A549 (cell line): ENCODE measurements at regions not wholly inside any gene's neighbourhood (a gene's known extent, or its start where the extent isn't known, plus 50 kb on each side); places are given as distances from the start of the nearest gene placed in this dataset.

ENCODE experiments used
- ATAC-seq, 2 experiments: fragments of 200-7000 bp in 1 of 2; fragments of >200 bp in 1 of 2; cut with Nextera tagmentation in 1 of 2; cut with Tn5 transposase in 1 of 2; 3 replicates each; pipeline versions ENCODE4 v1.8.0 to v1.9.1; 2018 to 2020; ENCODE audit warnings: mild to moderate bottlenecking in 1 of 2, moderate library complexity in 1 of 2
- CTCF ChIA-PET: fragments of 300-600 bp; sonication (Branson Sonifier 250); formaldehyde crosslinking; extraction: SDS; loops from one replicate; lab custom pipeline; 2021; ENCODE audit warnings: antibody characterized with exemption, inconsistent platforms; lab: Yijun Ruan, JAX
- POLR2A ChIA-PET: fragments of 350-600 bp; formaldehyde crosslinking; extraction: SDS; loops from one replicate; lab custom pipeline; 2021; ENCODE audit warnings: antibody characterized with exemption, inconsistent platforms; lab: Yijun Ruan, JAX
- DNase-seq, 2 experiments: peaks; one replicate each; pipeline versions ENCODE4 v3.0.0 to v3.0.0-alpha.2; 2011 to 2016; ENCODE audit warnings: low read depth in 1 of 2, low spot score in 1 of 2
- FAIRE-seq: peaks from 2 replicates; lab custom pipeline; 2011; peaks lifted over from hg19 to GRCh38; lab: Jason Lieb, UNC
- H3K27ac ChIP-seq, 2 experiments: fragments of >200 bp; sonication (Bioruptor Twin); formaldehyde crosslinking; 3 replicates each; pipeline ENCODE4 v1.5.1; 2016 to 2017
- H3K4me1 ChIP-seq: fragments of >200 bp; sonication (Bioruptor Twin); formaldehyde crosslinking; 3 replicates; pipeline ENCODE4 v1.6.1; 2016
- H3K4me2 ChIP-seq: fragments of >200 bp; sonication (Bioruptor Twin); formaldehyde crosslinking; 3 replicates; pipeline ENCODE4 v1.6.1; 2016
- H3K4me3 ChIP-seq: fragments of >200 bp; sonication (Bioruptor Twin); formaldehyde crosslinking; 3 replicates; pipeline ENCODE4 v1.5.1; 2016
- H3K9me3 ChIP-seq: fragments of >200 bp; sonication (Bioruptor Twin); formaldehyde crosslinking; 3 replicates; pipeline ENCODE4 v1.6.1; 2016
- CBX2 ChIP-seq: fragments of 200-600 bp; sonication (generic); IDR thresholded peaks from 2 replicates; pipeline ENCODE4 v1.6.1; 2016; ENCODE audit warnings: low read depth, mild to moderate bottlenecking, borderline replicate concordance
- CEBPB ChIP-seq, 2 experiments: fragments of >200 bp in 1 of 2; sonication (Bioruptor Twin) in 1 of 2; formaldehyde crosslinking in 1 of 2; IDR thresholded peaks; 2 replicates each; pipeline ENCODE4 v1.6.1; 2012 to 2016
- EP300 ChIP-seq, 2 experiments: fragments of >200 bp; sonication (Bioruptor Twin); formaldehyde crosslinking; IDR thresholded peaks; 2 replicates in 1 of 2; 3 replicates in 1 of 2; pipeline ENCODE4 v1.6.1; 2016 to 2017
- FOXS1 ChIP-seq: fragments of 250-450 bp; sonication (Bioruptor Pico); IDR thresholded peaks from 2 replicates; pipeline ENCODE4 v1.5.0; 2020; ENCODE audit warnings: mild to moderate bottlenecking, moderate library complexity
- HES2 ChIP-seq: fragments of >200 bp; sonication (Bioruptor Twin); formaldehyde crosslinking; IDR thresholded peaks from 2 replicates; pipeline ENCODE4 v1.6.1; 2016
- HEYL ChIP-seq: fragments of 250-450 bp; sonication (Bioruptor Pico); IDR thresholded peaks from 2 replicates; pipeline ENCODE4 v1.8.0; 2021; ENCODE audit warnings: mild to moderate bottlenecking, moderate library complexity
- HOXB13 ChIP-seq: fragments of 250-450 bp; sonication (Bioruptor Pico); IDR thresholded peaks from 2 replicates; pipeline ENCODE4 v1.5.0; 2020; ENCODE audit warnings: low read depth, mild to moderate bottlenecking, moderate library complexity
- KDM5A ChIP-seq: fragments of 200-600 bp; sonication (generic); IDR thresholded peaks from 2 replicates; pipeline ENCODE4 v1.6.1; 2016; ENCODE audit warnings: antibody characterized with exemption, mild to moderate bottlenecking
- MAFK ChIP-seq: fragments of 450-650 bp; IDR thresholded peaks from 2 replicates; pipeline ENCODE4 v1.6.1; 2014; ENCODE audit not compliant: partially characterized antibody
- MAZ ChIP-seq: fragments of 150-350 bp; IDR thresholded peaks from 2 replicates; pipeline ENCODE4 v1.6.1; 2014; ENCODE audit warnings: antibody characterized with exemption, low read depth, low read length, borderline replicate concordance
- NFE2L2 ChIP-seq: fragments of 150-350 bp; conservative IDR thresholded peaks from 2 replicates; pipeline ENCODE4 v1.6.1; 2014; ENCODE audit warnings: low read length
- NPAS2 ChIP-seq: fragments of 250-450 bp; sonication (Bioruptor Pico); IDR thresholded peaks from 2 replicates; pipeline ENCODE4 v1.8.0; 2022; ENCODE audit warnings: mild to moderate bottlenecking, moderate library complexity, borderline replicate concordance
- NR3C1 ChIP-seq: fragments of >200 bp; sonication (Bioruptor Twin); formaldehyde crosslinking; IDR thresholded peaks from 3 replicates; pipeline ENCODE4 v1.6.1; 2017
- PBX3 ChIP-seq: IDR thresholded peaks from 2 replicates; pipeline ENCODE4 v1.6.1; 2012
- PHF8 ChIP-seq: fragments of 200-600 bp; sonication (generic); IDR thresholded peaks from 2 replicates; pipeline ENCODE4 v1.6.1; 2016; ENCODE audit warnings: low read depth, mild to moderate bottlenecking, antibody characterized with exemption, moderate library complexity, borderline replicate concordance
- POLR2AphosphoS2 ChIP-seq: conservative IDR thresholded peaks from 2 replicates; pipeline ENCODE4 v1.6.1; 2012; ENCODE audit warnings: low read length, improper control_type of control experiment, inconsistent platforms
- RARB ChIP-seq: fragments of 250-450 bp; sonication (Bioruptor Pico); IDR thresholded peaks from 2 replicates; pipeline ENCODE4 v1.8.0; 2021; ENCODE audit warnings: mild to moderate bottlenecking, moderate library complexity
- RCOR1 ChIP-seq: fragments of 150-350 bp; IDR thresholded peaks from 2 replicates; pipeline ENCODE4 v1.6.1; 2014; ENCODE audit warnings: antibody characterized with exemption, low read length, low read depth
- TP53 ChIP-seq: fragments of 250-450 bp; sonication (Bioruptor Pico); IDR thresholded peaks from 2 replicates; pipeline ENCODE4 v1.5.0; 2021; ENCODE audit warnings: mild to moderate bottlenecking, moderate library complexity
- ZSCAN20 ChIP-seq: fragments of 250-450 bp; sonication (Bioruptor Pico); IDR thresholded peaks from 2 replicates; pipeline ENCODE4 v1.8.0; 2022; ENCODE audit warnings: mild to moderate bottlenecking, moderate library complexity
- whole genome bisulfite sequencing: methylation state at CpG from one replicate; pipeline ENCODE4 v1.1.6; 2017; ENCODE audit errors: missing lambda C conversion rate; 5-methylcytosine and 5-hydroxymethylcytosine counted together
- TF ChIP-seq, protein P1 (sequence below): fragments of >200 bp; sonication (Bioruptor Twin); formaldehyde crosslinking; IDR thresholded peaks from 3 replicates; pipeline ENCODE4 v1.5.1; 2016
- TF ChIP-seq, protein P2 (sequence below): fragments of 150-350 bp; IDR thresholded peaks from 2 replicates; pipeline ENCODE4 v1.6.1; 2014; ENCODE audit warnings: low read depth, mild to moderate bottlenecking, low read length
- TF ChIP-seq, protein P3 (sequence below): fragments of 450-650 bp; IDR thresholded peaks from 2 replicates; pipeline ENCODE4 v1.6.1; 2014; ENCODE audit warnings: antibody characterized with exemption

GRCh38 chr2:6202756-6203155 is 510.6 kb downstream of the SOX11 start:
- Histone ChIP-seq H3K27ac (no peak overlapping the region), H3K4me3 (no peak overlapping the region), H3K9me3 (peaks cover 10% of the 10 kb centered on the region; the same call in 1 of the 3 replicates), H3K4me2 (no peak overlapping the region), H3K4me1 (0 out of 3 replicates have a peak, but pooled peaks cover 4% of the 10 kb centered on the region)
- ATAC-seq (no peak), DNase-seq (no peak), FAIRE-seq (no peak)
- POLR2A ChIA-PET, result no interaction called here
- TF ChIP-seq, protein P1, sequence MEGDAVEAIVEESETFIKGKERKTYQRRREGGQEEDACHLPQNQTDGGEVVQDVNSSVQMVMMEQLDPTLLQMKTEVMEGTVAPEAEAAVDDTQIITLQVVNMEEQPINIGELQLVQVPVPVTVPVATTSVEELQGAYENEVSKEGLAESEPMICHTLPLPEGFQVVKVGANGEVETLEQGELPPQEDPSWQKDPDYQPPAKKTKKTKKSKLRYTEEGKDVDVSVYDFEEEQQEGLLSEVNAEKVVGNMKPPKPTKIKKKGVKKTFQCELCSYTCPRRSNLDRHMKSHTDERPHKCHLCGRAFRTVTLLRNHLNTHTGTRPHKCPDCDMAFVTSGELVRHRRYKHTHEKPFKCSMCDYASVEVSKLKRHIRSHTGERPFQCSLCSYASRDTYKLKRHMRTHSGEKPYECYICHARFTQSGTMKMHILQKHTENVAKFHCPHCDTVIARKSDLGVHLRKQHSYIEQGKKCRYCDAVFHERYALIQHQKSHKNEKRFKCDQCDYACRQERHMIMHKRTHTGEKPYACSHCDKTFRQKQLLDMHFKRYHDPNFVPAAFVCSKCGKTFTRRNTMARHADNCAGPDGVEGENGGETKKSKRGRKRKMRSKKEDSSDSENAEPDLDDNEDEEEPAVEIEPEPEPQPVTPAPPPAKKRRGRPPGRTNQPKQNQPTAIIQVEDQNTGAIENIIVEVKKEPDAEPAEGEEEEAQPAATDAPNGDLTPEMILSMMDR, result no peak
- TF ChIP-seq TP53, result no peak
- 4% methylated on average over 5 of the region's 5 CpGs for WGBS
- CTCF ChIA-PET, result no interaction called here

- no peak overlapping the region for H3K27ac ChIP-seq
- ChIA-PET POLR2A (no interaction called here), CTCF (interaction anchor here (0.7 kb wide), 1 partner anchor 11 kb away, joined by 3 read pairs; no protein-coding TSS in a partner anchor)
- WGBS, result 4% methylated on average over 5 of the region's 5 CpGs
- ATAC-seq (no peak), DNase-seq (no peak), FAIRE-seq (no peak)
- no peak overlapping the region for H3K4me3 ChIP-seq
- TF ChIP-seq MAZ (no peak), KDM5A (no peak), CBX2 (no peak), ZSCAN20 (CRISPR knock-in tag) (no peak), MAFK (no peak), CEBPB (IDR thresholded peaks at IDR 0.05) (no peak), PBX3 (no peak), HEYL (CRISPR knock-in tag) (no peak), FOXS1 (CRISPR knock-in tag) (no peak), RCOR1 (no peak), EP300 (IDR thresholded peaks at IDR 0.05) (no peak)
- peaks cover 10% of the 10 kb centered on the region; the same call in 1 of the 3 replicates for H3K9me3 ChIP-seq
- 0 out of 3 replicates have a peak, but pooled peaks cover 4% of the 10 kb centered on the region for H3K4me1 ChIP-seq
- H3K4me2 ChIP-seq, result peak overlapping the region; percentile 33; the same call in 2 of the 3 replicates
Observed at GRCh38 chr2:6203291-6203959, 511.2 kb downstream of the SOX11 start.

- TF ChIP-seq RARB (CRISPR knock-in tag), result no peak
- no peak for TF ChIP-seq MAFK
- TF ChIP-seq, protein P2, sequence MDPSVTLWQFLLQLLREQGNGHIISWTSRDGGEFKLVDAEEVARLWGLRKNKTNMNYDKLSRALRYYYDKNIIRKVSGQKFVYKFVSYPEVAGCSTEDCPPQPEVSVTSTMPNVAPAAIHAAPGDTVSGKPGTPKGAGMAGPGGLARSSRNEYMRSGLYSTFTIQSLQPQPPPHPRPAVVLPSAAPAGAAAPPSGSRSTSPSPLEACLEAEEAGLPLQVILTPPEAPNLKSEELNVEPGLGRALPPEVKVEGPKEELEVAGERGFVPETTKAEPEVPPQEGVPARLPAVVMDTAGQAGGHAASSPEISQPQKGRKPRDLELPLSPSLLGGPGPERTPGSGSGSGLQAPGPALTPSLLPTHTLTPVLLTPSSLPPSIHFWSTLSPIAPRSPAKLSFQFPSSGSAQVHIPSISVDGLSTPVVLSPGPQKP, result no peak
- no peak for TF ChIP-seq POLR2AphosphoS2
- no peak for TF ChIP-seq NPAS2 (CRISPR knock-in tag)
- no peak for TF ChIP-seq HOXB13 (CRISPR knock-in tag)
- no peak for TF ChIP-seq NFE2L2
- no peak for TF ChIP-seq HES2
- TF ChIP-seq NR3C1, result no peak
- no peak for TF ChIP-seq PHF8
- TF ChIP-seq, protein P3, sequence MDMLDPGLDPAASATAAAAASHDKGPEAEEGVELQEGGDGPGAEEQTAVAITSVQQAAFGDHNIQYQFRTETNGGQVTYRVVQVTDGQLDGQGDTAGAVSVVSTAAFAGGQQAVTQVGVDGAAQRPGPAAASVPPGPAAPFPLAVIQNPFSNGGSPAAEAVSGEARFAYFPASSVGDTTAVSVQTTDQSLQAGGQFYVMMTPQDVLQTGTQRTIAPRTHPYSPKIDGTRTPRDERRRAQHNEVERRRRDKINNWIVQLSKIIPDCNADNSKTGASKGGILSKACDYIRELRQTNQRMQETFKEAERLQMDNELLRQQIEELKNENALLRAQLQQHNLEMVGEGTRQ, result no peak
- TF ChIP-seq, all 56 proteins: peak for 0
- ATAC-seq, result no peak
- FAIRE-seq, result no peak
- WGBS, result 32% methylated on average over 8 of the region's 8 CpGs
- H3K4me3 ChIP-seq, result no peak overlapping the region
- 0 out of 3 replicates have a peak, but pooled peaks cover 13% of the 10 kb centered on the region for H3K9me3 ChIP-seq
- ChIA-PET POLR2A (no interaction called here), CTCF (interaction anchor here (0.8 kb wide), 1 partner anchor 131 kb away, joined by 3 read pairs; no protein-coding TSS in a partner anchor)
- H3K27ac ChIP-seq, result no peak overlapping the region
- H3K4me2 ChIP-seq, result no peak overlapping the region
- no peak for DNase-seq
- H3K4me1 ChIP-seq, result 0 out of 3 replicates have a peak, but pooled peaks cover 4% of the 10 kb centered on the region
Observed at GRCh38 chr2:6206882-6207281, 514.7 kb downstream of the SOX11 start.
